GM19035 (cell line): ENCODE measurements at regions not wholly inside any gene's neighbourhood (a gene's known extent, or its start where the extent isn't known, plus 50 kb on each side); places are given as distances from the start of the nearest gene placed in this dataset.

Source experiments
- ATAC-seq: cut with Tn5 transposase; IDR thresholded peaks from one replicate; pipeline ENCODE4 v1.9.1; 2021; ENCODE audit not compliant: unreplicated experiment

DNA sequence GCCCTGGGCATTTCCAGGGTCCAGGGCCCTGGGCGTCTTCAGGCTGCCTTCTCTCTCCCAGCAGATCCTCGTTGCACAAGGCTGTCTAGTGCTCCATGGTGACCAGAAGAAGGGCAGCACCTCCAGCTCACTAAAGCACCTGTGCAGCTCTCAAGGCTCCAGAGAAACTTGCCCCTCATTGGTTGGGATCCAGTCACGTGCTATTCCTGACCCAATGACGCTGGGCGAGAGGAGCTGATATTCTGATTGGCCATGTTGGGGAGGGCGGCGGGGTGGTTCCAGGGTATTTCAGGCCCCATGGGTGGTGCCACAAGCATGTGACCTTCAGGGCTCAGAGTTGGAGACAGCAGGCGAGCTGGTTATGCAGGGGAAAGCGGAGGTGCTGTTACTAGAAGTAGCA lies 309.1 kb downstream of the TOX3 start:
- no peak for ATAC-seq

- no peak for ATAC-seq
Observed at GRCh38 chr16:52235186-52235585, 311.8 kb downstream of the TOX3 start.

GRCh38 chr16:52234626-52235025 lies 312.3 kb downstream of the TOX3 start:
- no peak for ATAC-seq

- ATAC-seq = no peak
Observed at GRCh38 chr16:52229471-52229870, 317.5 kb downstream of the TOX3 start.

- ATAC-seq = no peak
Observed at GRCh38 chr16:52227851-52228250, 319.1 kb downstream of the TOX3 start.

- ATAC-seq = no peak
Observed at GRCh38 chr16:52212841-52213240, 334.1 kb downstream of the TOX3 start.

DNA sequence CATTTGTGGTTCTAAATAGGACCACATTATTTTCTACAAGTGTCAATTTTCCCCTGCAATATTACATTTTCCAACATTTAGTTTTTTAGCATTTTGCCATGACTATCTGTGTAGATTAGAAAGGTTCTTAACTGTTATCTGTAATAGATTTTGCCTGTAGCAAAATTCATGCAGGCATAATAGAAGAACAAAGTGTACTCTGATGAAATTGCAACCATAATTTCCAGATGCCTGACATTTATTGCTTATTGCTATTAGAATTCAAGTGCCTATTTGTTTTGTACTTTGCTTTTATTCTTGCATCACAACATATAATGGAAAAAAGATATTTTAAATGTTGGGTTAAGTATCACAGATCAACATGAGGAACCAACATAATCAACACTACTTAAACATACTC lies 337.7 kb downstream of the TOX3 start:
- ATAC-seq = no peak

DNA sequence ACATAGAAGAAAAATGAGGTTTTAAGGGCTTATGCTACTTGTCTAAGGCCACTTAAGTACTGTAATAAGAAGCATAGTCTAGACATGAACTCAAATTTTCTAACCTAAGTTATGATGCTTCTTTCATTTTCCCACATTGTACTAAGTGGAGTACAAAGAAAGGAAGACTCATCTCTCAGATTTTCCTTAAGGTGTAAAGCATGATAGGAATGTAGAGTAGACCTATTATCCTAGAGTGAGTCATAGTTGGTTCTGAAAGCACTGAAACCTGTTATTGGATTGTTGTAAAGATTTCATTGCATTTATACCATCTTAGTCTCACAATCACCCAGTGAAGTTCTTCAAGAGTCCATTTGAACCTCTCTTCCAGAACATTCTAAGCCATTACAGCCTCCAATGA lies 343.8 kb downstream of the TOX3 start:
- no peak for ATAC-seq

GRCh38 chr16:52193441-52193840 lies 353.5 kb downstream of the TOX3 start:
- ATAC-seq = no peak

GRCh38 chr16:52191531-52192134 lies 355.3 kb downstream of the TOX3 start:
- ATAC-seq = no peak

DNA sequence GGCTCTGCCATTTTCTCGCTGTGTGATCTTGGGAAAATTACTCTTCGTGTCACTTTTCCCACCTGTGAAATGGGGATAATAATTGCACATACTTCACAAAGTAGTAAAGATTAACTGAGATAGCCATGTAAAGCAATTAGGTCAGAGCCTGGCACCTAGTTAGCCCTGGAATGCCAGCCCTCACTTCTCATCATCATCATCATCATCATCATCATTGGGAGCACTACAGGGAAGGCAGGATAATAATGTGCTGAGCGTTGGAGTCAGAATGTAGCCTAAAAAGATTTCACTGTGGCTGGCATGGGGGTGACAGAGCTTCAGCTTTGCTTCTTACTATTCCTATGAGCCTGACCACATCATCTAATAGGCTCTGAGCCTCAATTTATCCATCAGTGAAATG lies 362.6 kb downstream of the TOX3 start:
- no peak for ATAC-seq

DNA sequence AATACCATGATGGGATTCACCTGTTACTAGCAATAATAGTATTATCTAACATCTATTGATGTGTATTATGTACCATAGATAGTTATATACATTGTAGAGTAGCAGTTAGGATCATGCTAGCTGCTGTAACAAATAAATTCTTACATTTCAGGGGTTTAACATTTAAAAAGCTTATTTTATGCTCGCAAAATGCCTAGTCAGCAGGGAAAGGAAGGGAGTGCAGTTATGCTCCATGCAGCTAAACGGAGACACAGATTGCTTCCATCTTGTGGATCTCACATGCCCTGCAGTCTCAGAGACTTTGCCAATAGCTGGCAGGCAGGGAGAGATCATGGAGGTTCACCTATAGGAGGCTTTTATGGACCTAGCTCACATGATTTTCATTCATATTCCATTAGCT lies 364.1 kb downstream of the TOX3 start:
- ATAC-seq = no peak

- no peak for ATAC-seq
Observed at GRCh38 chr16:52174168-52174567, 372.8 kb downstream of the TOX3 start.

DNA sequence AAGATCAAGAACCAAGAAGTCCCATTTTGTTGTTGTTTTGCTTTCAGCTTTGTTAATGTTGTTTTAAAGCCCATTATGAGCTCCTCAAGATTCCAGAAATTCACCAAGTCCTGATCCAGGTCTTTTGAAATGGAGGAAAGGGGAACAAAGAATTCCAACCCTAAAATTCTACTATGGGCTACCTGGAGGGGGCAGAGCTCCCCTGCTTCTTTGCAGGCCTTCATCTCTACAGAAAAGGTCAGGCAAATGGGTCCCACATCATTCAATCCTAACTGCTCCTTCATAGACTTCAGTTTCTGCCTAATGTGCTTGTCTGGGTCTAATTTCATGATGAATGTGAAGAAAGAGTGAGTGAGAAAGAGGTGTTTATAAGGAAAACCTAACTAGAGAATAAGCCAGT lies 375.5 kb downstream of the TOX3 start:
- no peak for ATAC-seq

DNA sequence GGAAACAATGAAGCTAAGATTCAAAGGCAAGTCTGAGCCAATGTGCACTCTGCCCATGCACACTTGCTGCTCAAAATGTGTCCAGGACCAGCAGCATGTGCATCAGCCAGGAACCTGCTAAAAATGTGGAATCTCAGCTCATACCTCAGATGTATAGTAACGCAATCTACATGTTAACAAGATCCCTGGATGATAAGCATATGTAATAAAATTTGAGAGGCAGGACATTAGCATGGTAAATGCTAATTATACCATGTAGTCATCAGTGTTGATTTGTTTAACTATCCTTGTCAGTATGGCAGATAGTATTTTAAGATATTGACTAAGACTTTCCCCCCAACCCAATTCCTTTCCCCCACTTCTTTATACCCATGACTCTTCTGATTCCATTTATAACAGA lies 379.6 kb downstream of the TOX3 start:
- ATAC-seq = no peak

DNA sequence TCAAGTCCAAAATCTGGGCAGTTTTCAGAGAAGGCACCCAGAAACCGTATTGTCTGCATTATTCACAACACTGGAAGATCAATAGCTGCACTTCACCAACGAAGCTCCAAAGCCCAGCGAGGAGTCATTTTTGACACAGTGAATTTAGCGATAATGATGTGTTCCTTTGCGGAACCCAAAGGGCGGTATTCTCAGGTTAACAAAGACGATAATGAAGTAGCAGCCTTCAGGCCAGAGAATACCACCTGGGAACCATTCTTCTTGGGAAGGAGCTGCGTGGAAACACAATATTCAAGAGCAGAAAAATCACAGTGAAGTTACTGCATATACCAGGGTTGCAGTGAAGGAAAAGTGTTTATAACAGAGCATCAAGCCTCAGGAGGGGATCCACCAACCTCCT lies 381.0 kb downstream of the TOX3 start:
- no peak for ATAC-seq

GRCh38 chr16:52149003-52149402 lies 397.9 kb downstream of the TOX3 start:
- no peak for ATAC-seq

DNA sequence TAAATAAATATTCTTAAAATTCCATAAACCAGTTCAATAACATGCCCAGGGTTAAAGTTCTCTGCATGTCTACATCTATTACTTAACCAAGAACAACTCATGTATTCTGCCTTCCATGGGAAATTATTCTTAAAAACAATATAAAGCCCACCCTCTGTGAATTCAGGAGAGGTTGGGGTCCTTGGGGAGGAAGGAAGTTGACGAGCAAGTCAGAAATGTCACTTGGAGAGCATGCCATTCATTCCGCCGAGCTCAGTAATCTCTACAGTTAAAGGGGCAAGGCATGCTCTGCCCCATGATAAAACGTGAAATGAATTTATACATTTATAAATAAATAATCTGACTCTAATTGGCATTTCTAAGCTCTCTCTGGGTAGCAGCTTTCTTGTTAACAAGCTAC lies 405.1 kb downstream of the TOX3 start:
- ATAC-seq = no peak

- ATAC-seq = no peak
Observed at GRCh38 chr16:52128361-52128760, 418.6 kb downstream of the TOX3 start.

DNA sequence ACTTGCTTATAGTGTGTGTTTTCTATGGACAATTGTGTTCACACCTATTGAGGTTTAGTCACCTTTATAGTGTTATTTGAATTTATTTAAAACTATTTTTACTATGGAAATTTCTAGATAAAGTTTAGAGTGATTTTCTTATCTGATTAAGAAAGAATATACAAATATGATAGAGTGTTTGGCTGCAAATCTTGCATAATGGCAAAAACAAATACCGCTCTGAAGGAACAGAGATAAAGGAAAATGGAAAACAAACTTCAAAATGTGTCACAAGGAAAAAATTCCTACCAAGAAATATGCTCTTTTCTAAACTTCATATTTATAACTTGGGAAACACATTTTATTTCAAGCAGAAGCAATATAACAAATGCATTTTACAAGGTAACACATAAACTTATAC lies 423.1 kb downstream of the TOX3 start:
- ATAC-seq = no peak

- ATAC-seq = no peak
Observed at GRCh38 chr16:52123061-52123839, 423.7 kb downstream of the TOX3 start.

DNA sequence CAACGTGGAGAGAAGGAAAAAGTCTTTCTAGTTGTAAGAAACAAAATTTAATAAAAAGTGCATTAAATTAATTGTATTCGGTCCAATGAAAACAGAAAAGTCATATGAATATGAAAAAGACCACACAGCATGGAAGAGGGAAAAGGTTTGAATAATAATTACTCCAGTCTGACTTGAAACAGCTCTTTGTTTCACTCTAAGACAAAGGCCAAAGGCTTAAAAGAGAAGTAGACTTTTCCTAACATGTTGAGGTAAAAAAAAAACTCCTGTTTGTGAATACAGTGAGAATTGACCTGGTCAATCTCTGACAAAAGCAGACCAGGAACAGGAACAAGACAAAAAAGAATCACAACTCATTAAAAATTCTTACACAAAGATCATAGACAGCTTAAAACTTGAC lies 429.8 kb downstream of the TOX3 start:
- ATAC-seq = no peak

- no peak for ATAC-seq
Observed at GRCh38 chr16:52114379-52114778, 432.6 kb downstream of the TOX3 start.
